Stimulated activated CD4-positive, alpha-beta T cell treated with anti-CD3 and anti-CD28 coated beads, Interleukin-12 subunit alpha, Interleukin-12 subunit beta, amount 100 ng/mL, for 48 hours (primary cell): ENCODE measurements at regions not wholly inside any gene's neighbourhood (a gene's known extent, or its start where the extent isn't known, plus 50 kb on each side); places are given as distances from the start of the nearest gene placed in this dataset.
"Not testable (repeated sequence)": the region's sequence is repeated elsewhere in the genome, so short reads cannot be mapped to it uniquely, and the experiment has no call there.

Experiments used
- DNase-seq, 3 donors: peaks; one replicate each; pipeline ENCODE4 v3.0.0-alpha.2; 2020; ENCODE audit warnings: low read depth in 2 of 3, low spot score in 1 of 3

- no peak for DNase-seq
Measured at GRCh38 chr2:150677551-150677950, 190.1 kb upstream of the RND3 start.

GRCh38 chr2:150676747-150677383 is 189.4 kb upstream of the RND3 start:
- no peak for DNase-seq

- no peak for DNase-seq
Measured at GRCh38 chr2:150675807-150676206, 188.3 kb upstream of the RND3 start.

GRCh38 chr2:150674283-150674682 is 186.8 kb upstream of the RND3 start:
- DNase-seq: no peak

- no peak for DNase-seq
Measured at GRCh38 chr2:150672311-150672710, 184.8 kb upstream of the RND3 start.

- DNase-seq: no peak
Measured at GRCh38 chr2:150669492-150669891, 182.0 kb upstream of the RND3 start.

- DNase-seq: not testable (repeated sequence)
Measured at GRCh38 chr2:150667039-150667438, 179.6 kb upstream of the RND3 start.

GRCh38 chr2:150663143-150663542 is 175.7 kb upstream of the RND3 start:
- DNase-seq: no peak

GRCh38 chr2:150656002-150656401 is 168.5 kb upstream of the RND3 start:
- DNase-seq: no peak

GRCh38 chr2:150653351-150653750 is 165.9 kb upstream of the RND3 start:
- DNase-seq: no peak

GRCh38 chr2:150647943-150648342 is 160.5 kb upstream of the RND3 start:
- DNase-seq: no peak

- no peak for DNase-seq
Measured at GRCh38 chr2:150646746-150647145, 159.3 kb upstream of the RND3 start.

GRCh38 chr2:150644298-150645067 is 157.0 kb upstream of the RND3 start:
- DNase-seq: no peak

- DNase-seq: no peak
Measured at GRCh38 chr2:150643114-150643725, 155.8 kb upstream of the RND3 start.

GRCh38 chr2:150640039-150640438 is 152.6 kb upstream of the RND3 start:
- no peak for DNase-seq

GRCh38 chr2:150639383-150639782 is 151.9 kb upstream of the RND3 start:
- DNase-seq: no peak

GRCh38 chr2:150631236-150631821 is 143.9 kb upstream of the RND3 start:
- no peak for DNase-seq

- no peak for DNase-seq
Measured at GRCh38 chr2:150630587-150631235, 143.2 kb upstream of the RND3 start.

- DNase-seq: no peak
Measured at GRCh38 chr2:150627526-150627925, 140.1 kb upstream of the RND3 start.

GRCh38 chr2:150626934-150627411 is 139.5 kb upstream of the RND3 start:
- DNase-seq: no peak

GRCh38 chr2:150625741-150626140 is 138.3 kb upstream of the RND3 start:
- no peak for DNase-seq
